ENCODE measurements at regions not wholly inside any gene's neighbourhood (a gene's known extent, or its start where the extent isn't known, plus 50 kb on each side); places are given as distances from the start of the nearest gene placed in this dataset.
"Not testable (repeated sequence)": the region's sequence is repeated elsewhere in the genome, so short reads cannot be mapped to it uniquely, and the experiment has no call there.

GRCh38 chr2:138423745-138424144 lies 77.8 kb upstream of the SPOPL start:
- H3K9me3 ChIP-seq: no peaks in the 10 kb centered on the region
- H3K27me3 ChIP-seq: no peaks in the 10 kb centered on the region
- TF ChIP-seq CTCF (IDR thresholded peaks at IDR 0.05) (no peak), POLR2A (IDR thresholded peaks at IDR 0.05) (no peak)
- DNase-seq: no peak
- H3K27ac ChIP-seq: no peak overlapping the region
- no peak overlapping the region for H3K4me3 ChIP-seq
- H3K36me3 ChIP-seq: no peaks in the 10 kb centered on the region
- H3K4me1 ChIP-seq: peaks cover 0 to 5% (median 0%) of the 10 kb centered on the region in 4 donors

- Histone ChIP-seq H3K27me3 (no peaks in the 10 kb centered on the region), H3K4me3 (no peak overlapping the region), H3K27ac (no peak overlapping the region), H3K36me3 (no peaks in the 10 kb centered on the region), H3K4me1 (peaks cover 0 to 5% (median 0%) of the 10 kb centered on the region in 4 donors), H3K9me3 (no peaks in the 10 kb centered on the region)
- TF ChIP-seq POLR2A (IDR thresholded peaks at IDR 0.05): no peak
- TF ChIP-seq CTCF (IDR thresholded peaks at IDR 0.05): no peak
- no peak for DNase-seq
Observed at GRCh38 chr2:138424436-138425140, 77.0 kb upstream of the SPOPL start.

GRCh38 chr2:138426116-138426515 lies 75.5 kb upstream of the SPOPL start:
- not testable (repeated sequence) for DNase-seq, H3K27me3 ChIP-seq, H3K4me1 ChIP-seq, H3K27ac ChIP-seq, H3K9me3 ChIP-seq, H3K4me3 ChIP-seq, H3K36me3 ChIP-seq

DNA sequence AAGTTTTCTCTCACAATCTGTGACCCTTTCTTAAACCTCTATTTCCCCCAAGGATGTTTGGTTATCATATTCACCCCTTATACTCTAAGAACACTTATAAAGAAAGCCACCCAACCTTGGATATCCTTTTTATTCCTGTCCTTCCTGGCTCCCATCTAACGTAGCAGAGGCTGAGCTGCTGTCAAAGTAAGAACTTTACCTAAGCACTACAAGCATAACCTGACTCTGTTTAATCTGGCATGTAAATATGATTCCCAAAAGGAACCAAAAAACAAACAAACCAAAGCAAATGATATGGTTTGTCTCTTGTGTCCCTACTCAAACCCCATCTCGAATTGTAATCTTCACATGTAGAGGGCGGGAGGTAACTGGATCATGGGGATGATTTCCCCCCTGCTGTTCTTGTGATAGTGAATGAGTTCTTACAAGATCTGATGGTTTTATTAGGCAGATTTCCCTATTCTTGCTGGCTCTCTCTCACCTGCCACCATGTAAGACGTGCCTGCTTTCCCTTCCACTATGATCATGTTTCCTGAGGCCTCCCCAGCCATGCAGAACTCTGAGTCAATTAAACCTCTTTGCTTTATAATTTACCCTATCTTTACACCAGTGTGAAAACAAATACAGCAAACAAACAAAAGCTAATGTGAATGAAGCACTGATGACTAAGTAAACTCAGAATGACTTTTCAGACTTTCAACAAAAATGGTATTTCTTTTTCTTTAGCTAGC lies 72.7 kb upstream of the SPOPL start:
- Histone ChIP-seq H3K27ac (no peak overlapping the region), H3K27me3 (no peaks in the 10 kb centered on the region), H3K4me1 (no peaks in the 10 kb centered on the region), H3K4me3 (no peak overlapping the region), H3K36me3 (no peaks in the 10 kb centered on the region), H3K9me3 (no peaks in the 10 kb centered on the region)
- TF ChIP-seq CTCF (IDR thresholded peaks at IDR 0.05) (no peak), POLR2A (IDR thresholded peaks at IDR 0.05) (no peak)
- DNase-seq: no peak

DNA sequence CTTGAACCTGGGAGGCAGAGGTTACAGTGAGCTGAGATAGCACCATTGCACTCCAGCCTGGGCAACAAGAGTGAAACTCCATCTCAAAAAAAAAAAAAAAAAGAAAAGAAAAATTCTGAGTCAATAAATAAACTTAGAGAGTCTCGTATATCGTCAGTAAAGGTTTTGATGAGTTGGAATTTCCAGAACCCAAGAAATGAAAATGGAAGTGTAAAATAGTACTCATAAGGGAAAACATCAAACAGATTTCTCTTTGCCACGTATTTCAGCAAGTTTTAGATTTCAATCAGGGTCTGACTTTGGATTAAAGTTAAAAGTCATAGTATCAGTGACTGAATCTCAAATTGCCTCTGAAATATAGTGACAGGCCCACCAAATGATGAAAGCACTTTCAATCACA lies 71.4 kb upstream of the SPOPL start:
- Histone ChIP-seq H3K36me3 (no peaks in the 10 kb centered on the region), H3K27me3 (no peaks in the 10 kb centered on the region), H3K4me1 (no peaks in the 10 kb centered on the region), H3K27ac (no peak overlapping the region), H3K9me3 (no peaks in the 10 kb centered on the region), H3K4me3 (no peak overlapping the region)
- DNase-seq: no peak
- no peak for TF ChIP-seq POLR2A (IDR thresholded peaks at IDR 0.05)
- no peak for TF ChIP-seq CTCF (IDR thresholded peaks at IDR 0.05)

GRCh38 chr2:138432971-138433370 lies 68.6 kb upstream of the SPOPL start:
- TF ChIP-seq POLR2A (IDR thresholded peaks at IDR 0.05) (no peak), CTCF (IDR thresholded peaks at IDR 0.05) (no peak)
- DNase-seq: no peak
- no peaks in the 10 kb centered on the region for H3K27me3 ChIP-seq

More at GRCh38 chr2:138432971-138433370, 68.6 kb upstream of the SPOPL start:
- no peaks in the 10 kb centered on the region for H3K9me3 ChIP-seq
- no peak overlapping the region for H3K4me3 ChIP-seq
- H3K27ac ChIP-seq: no peak overlapping the region
- H3K36me3 ChIP-seq: no peaks in the 10 kb centered on the region
- H3K4me1 ChIP-seq: no peaks in the 10 kb centered on the region

Data from Peyer's patch (tissue), 4 donors.